Pulmonary artery endothelial cell (primary cell): ENCODE measurements at regions not wholly inside any gene's neighbourhood (a gene's known extent, or its start where the extent isn't known, plus 50 kb on each side); places are given as distances from the start of the nearest gene placed in this dataset.

Experiments
- DNase-seq: peaks from one replicate; pipeline ENCODE4 v3.0.0-alpha.2; 2011; ENCODE audit warnings: low read depth, low spot score

DNA sequence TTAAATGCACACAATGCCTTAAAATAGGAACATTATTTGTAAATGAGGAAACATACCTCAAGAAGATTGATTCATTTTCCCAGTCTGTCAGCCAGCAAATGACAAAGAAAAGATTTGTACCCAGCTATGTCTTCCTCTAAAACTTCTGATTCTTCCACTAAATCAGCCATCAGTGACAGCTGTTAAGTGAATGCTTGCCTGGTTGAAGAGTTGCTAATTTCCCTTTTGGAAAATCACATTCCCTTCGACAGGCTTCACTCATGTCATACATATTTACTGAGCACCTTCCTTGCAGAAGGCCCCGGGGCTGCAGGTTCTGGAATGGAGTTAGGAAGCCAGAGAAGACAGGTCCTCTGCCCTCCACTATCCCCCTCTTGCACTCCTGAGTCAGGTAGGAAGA is 112.0 kb upstream of the SLC66A3 start:
- DNase-seq, result no peak

- no peak for DNase-seq
Observed at GRCh38 chr2:11044201-11044600, 111.1 kb upstream of the SLC66A3 start.

GRCh38 chr2:11045294-11045693 is 110.0 kb upstream of the SLC66A3 start:
- no peak for DNase-seq

DNA sequence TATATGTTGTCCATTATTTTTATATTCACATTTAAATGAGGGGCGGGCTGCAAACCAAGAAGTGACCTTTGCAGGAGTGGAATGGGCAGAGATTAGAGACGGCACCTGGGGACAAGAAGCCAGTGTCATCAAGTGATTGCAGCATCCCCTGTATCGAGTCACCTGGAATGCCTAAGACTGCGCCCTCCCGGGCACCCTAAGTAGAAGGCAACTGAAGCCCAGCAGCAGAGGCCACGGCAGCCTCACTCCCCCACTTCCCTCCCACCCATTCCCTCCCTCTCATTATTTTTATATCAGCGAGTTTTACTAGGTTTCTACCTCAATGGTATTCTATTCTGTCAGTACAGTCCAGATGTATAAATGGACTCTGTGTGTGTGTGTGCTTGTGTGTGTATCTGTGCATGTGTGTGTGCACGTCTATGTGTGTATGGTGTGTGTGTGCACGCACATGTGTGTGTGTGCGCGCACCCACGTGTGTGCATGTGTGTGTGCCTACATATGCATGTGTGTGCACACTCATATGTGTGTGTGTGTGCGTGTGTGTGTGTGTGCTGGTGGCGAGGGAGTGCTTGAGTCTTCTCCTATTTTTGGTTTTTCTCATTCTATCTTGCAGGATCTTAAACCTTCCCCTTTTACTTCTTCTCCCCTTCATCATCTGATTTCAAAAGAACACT is 106.8 kb upstream of the SLC66A3 start:
- DNase-seq, result no peak

GRCh38 chr2:11050565-11050964 is 104.7 kb upstream of the SLC66A3 start:
- no peak for DNase-seq

- no peak for DNase-seq
Observed at GRCh38 chr2:11051280-11051679, 104.0 kb upstream of the SLC66A3 start.

GRCh38 chr2:11053546-11053945 is 101.7 kb upstream of the SLC66A3 start:
- no peak for DNase-seq

DNA sequence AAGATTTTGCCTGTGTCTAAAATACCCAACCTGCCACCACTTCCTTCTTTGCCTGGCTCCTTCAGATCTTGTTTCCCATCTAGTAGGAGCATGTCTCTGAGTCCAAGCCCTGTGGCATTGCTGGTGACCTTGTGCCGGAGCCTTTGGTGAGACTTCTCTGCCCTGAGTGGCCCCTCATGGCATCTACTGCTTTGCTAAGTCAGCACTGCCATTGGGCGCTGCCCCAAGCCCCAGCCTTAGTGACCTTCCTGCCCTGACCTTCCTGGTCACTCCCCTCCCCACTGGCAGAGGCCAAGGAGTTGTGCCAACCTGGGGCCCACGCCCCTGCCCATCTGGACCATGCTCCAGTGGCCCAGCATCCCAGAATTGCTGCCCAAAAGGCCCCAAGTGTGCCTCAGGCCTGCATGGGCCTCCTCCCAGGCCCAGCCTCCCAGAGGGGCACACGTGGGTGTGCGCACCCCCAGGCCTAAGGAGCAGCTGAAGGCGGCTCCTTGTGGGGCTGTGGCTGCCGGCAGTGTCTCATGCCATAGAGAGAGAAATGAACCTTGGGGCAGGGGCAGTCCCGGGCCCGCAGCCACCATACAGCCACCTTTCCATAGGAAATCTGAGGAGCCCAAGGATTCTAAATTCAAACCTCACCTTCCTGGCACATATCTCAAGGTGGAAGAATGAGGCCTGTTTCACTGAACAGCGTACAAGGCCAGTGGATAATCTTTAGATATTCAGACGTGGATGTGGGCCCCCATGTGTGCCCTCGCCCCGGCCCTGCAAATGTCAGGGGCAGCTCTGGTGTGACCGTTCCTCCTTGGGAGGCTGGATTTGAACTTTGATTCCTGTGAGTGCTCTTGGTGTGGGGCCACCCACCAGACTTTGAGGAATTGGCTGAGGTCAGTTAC is 100.2 kb upstream of the SLC66A3 start:
- DNase-seq, result no peak

DNA sequence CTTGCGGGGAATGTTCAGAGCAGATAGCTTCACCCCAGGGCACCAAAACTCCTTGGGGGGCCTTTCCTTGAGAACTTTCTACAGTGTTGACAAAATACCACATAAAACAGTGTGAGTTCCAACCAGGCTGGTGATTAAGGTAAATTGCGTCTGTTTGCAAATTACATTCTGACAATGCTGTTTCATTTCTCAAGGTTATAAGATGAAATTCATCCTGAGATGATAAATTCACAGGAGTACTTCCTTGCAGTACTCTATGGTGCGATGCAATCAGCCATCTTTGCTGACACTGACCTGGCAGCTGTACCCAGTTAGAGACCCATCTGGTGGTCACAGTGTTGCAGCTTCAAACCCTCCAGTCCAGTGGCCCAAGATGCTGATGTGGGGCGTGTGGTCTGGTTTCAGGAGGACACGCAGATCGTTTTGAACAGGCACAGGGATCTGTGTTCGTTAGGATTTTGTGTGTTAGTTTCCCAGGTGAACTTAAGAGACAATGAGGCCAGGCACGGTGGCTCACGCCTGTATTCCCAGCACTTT is 99.5 kb upstream of the SLC66A3 start:
- DNase-seq, result no peak

- DNase-seq, result no peak
Observed at GRCh38 chr2:11056614-11057013, 98.7 kb upstream of the SLC66A3 start.

- no peak for DNase-seq
Observed at GRCh38 chr2:11057031-11057430, 98.2 kb upstream of the SLC66A3 start.

DNA sequence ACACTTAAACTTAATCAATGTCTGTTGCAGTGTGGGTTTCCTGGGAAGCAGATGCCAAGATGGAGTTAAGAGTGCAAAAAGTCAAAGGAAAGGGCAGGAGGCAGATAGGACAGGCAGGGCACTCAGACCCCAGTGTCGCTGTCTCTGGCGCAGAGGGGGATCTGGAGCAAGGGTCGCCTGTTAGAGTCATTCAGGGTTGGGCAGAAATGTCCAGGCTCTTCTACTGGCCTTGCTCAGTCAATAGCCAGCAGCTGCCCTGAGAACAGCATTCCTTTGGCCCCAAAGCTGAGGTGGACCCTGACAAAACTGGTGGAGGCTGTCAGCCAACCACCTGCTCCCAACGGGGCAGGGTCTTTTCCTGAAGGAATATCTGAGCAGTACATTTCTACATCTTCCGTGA is 97.1 kb upstream of the SLC66A3 start:
- no peak for DNase-seq

- no peak for DNase-seq
Observed at GRCh38 chr2:11060376-11061169, 94.7 kb upstream of the SLC66A3 start.

DNA sequence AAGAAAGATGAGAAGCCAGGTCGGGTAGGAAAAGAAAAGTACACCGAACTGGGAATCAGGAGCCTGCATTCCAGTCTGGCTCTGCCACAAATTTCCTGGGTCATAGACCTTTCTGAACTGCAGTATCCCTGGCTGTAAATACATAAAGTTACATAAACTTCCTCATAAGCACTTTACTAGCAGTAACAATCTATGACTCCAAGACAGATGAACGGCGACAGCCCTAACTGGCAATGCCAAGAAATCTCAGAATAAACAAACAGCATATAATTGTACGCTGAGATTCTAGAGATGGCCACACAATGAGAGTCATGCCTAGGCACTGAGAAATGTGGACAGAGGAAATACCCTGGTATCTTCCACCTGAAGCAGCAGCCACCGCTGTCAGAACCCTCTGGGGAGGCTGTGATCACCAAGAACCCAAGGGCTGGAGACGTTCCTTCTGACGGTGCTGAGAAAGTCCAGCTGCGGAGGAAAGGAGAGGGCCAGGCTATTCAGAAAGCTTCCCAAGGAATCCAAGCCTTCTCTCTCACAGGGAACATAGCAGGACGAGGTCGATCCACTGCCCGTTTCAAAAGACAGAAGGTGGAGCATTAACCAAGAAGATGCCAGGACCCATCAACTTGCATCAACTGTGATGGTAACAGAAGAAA is 89.3 kb upstream of the SLC66A3 start:
- DNase-seq, result no peak

DNA sequence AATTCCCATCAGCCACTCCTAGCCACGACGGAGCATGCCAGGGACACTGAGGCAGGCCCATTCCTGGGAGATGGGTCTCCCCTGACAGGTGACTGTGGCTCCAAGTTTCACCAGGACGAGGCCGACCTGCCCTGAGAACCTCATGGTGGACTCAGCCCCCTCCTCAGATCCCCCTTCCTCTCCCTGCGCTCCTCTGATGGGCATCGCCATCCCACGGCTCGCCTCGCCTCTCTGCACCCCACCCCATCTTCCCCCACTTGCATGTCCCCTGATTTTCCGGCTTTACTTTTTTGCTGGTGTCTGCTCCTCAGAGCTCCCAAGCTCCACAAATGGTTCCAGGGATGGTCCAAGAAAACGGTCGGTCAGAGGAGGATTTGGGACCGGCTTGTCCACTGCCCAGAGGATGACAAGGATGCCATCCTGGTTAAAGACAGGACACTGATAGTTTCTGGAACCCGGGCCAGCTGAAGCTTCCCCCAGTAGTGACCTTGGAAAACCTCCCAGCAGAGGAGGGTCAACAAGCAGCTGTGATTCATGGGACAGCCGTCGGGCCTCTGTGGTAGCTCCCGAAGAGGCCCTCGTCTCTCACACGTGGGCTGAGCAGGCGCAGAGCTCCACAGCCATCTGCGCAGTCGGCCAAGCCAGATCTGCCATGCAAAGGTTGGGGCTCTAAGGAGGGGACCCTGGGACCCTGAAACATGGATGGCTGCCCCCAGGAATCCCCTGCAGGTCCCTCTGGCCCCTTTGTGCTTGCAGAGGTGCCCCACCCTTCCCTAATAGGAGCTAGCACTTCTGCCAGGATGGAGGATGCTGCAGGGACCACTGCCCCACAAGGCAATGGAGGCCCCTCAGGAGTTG is 87.8 kb upstream of the SLC66A3 start:
- no peak for DNase-seq

GRCh38 chr2:11068079-11068741 is 87.1 kb upstream of the SLC66A3 start:
- DNase-seq, result no peak

GRCh38 chr2:11068856-11069526 is 86.3 kb upstream of the SLC66A3 start:
- DNase-seq, result no peak

DNA sequence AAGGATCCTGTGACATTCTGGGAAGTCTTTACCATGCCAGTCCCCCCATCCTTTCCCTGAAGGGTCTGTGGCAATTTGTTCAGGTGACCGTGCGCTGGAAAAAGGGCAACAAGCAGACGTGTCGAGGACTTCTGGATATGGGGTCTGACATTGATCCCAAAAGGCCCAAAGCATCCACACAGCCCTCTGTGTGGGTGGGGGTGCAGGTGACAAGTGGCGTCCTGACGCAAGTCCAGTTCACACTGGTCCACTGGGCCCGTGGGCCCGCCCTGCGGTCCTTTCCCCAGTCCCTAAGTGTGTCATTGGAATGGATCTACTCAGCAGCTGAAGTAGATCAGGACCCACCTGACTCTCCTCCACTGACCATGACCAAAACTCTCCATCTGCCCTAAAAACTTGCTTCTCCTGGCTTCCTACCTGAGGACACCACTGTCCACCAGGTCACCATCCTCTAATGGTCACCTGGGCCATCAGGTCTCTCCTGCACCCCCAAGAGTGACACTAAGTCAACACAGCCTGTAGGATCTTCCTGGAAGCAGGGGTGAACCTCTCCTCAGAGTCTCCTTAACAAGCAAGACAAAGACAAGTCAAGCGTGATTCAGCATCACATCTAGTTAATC is 85.6 kb upstream of the SLC66A3 start:
- no peak for DNase-seq

GRCh38 chr2:11071211-11071610 is 84.1 kb upstream of the SLC66A3 start:
- DNase-seq, result no peak
